ACHN (cell line): ENCODE measurements at regions not wholly inside any gene's neighbourhood (a gene's known extent, or its start where the extent isn't known, plus 50 kb on each side); places are given as distances from the start of the nearest gene placed in this dataset.
"Not testable (repeated sequence)": the region's sequence is repeated elsewhere in the genome, so short reads cannot be mapped to it uniquely, and the experiment has no call there.

Experiments
- DNase-seq: peaks from one replicate; pipeline ENCODE4 v3.0.0-alpha.2; 2015
- in situ Hi-C: cut with HindIII; loops from 2 replicates; pipeline ENCODE4 v1.10.0; 2017; ENCODE audit warnings: low sequenced_read_pairs, low pct_ligation_motif_present, low pct_unique_long_range_greater_than_20kb

- DNase-seq: no peak
- in situ Hi-C loops: no loop called here
Measured at GRCh38 chr17:49898366-49899190, 50.7 kb upstream of the TAC4 start.

DNA sequence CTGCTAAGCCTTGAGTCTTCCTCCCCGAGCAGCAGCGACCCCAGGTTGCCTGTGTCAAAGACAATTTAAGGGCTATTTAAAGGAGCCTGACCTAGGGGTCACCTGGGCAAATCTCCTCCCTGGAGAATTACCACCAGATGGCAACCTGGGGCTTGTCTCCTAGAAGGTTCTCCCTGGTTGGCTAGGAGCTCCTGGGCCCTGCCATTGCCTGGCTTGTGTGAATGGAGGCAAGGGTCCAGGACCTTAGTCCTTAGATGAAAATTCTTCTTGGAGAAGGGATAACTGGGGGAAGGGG, 51.3 kb upstream of the TAC4 start:
- DNase-seq: peak; percentile 26
- in situ Hi-C loops: no loop called here

DNA sequence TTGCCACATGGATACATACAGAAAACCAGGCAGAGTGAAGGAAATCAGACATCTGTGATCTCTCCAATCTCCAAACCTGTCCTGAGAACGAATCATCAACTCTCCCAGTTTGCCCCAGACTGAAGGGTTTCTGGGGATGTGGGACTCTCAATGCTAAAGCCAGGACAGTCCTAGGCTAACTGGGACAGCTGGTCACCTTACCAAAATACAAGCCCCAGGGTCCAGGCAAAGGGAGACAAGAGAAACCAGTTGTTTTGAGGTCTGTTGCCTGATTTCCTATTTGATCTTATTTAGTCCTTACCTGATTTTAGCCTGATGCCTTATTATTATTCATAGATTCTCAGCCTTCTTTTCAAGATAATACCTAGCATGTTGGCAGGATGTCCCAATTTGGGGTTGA, 51.7 kb upstream of the TAC4 start:
- in situ Hi-C loops: no loop called here
- no peak for DNase-seq

DNA sequence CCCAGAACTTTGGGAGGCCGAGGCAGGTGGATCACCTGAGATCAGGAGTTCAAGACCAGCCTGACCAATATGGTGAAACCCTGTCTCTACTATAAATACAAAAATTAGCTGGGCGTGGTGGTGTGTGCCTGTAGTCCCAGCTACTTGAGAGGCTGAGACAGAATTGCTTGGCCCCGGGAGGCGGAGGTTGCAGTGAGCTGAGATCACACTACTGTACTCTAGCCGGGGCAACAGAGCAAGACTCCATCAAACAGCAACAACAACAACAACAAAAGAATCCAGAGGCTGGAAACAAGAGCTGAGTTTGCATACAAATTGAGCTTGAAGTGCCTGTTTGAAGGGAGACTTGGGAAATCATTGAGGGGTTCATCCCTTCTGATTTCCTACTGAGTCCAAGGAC, 52.9 kb upstream of the TAC4 start:
- DNase-seq, in situ Hi-C loops: not testable (repeated sequence)

DNA sequence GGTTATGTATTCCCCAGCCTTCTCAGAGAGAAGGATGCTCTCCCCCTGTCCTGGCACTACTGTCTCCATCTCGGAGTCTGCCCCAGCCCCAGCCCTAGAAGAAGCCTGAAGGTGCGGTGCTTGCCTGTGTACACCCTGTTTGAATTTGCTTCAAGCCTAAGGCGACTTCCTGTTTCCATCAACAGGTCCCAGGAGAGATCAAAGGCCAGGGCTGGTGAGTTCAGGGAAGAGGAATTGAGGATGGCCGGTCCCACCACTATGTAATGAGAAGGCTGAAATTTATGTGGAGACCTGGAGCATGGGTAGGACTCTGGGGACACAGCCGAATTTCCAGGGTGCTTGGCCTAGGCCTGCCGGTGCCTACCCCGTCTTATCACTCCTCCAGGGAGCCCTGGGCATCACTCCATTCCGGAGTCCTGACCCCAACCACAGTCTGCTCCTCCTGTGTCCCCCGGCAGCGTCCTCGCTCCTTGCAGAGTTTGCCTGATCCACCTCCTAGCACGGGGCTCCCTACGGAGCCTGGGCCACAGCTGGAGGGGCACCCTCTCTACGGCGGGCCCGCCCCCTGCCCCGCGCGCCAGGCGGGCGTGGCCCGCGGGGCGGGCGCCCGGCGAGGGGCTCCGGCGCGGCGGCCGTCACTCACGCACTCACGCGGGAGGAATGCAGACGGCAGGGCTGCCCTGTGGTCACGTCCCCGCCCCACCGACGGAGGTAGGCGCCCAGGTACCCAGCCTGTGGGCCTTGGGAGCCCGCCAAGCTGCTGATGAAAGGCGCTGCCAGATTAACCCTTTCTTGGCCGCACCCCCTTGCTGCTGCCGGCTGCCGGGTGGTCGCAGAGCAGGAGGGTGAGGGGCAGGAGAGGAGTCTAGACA, 53.8 kb upstream of the TAC4 start:
- DNase-seq: no peak

DNA sequence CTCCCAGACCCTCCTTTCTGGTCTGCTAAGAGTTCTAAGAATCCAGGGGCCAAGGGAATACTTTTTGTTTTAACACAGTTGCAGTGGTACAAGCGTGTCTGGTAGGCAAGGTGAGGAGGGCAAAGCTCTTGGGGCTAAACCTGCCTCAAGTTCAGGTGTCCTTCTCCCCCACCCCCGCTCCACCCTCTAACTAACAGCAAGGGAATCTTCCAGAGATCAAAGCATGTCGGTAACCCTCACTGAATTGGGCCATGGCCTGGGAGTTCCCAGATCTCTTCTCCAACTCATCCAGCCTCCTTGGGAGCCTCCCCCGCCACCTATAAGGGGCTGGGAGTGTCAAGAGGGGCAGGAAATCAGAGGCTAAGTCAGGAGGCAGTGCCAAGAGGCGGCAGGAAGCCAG, 55.7 kb upstream of the TAC4 start:
- DNase-seq: no peak
- in situ Hi-C loops: no loop called here

More for the DNA sequence above, 53.8 kb upstream of the TAC4 start:
- in situ Hi-C loops: no loop called here

DNA sequence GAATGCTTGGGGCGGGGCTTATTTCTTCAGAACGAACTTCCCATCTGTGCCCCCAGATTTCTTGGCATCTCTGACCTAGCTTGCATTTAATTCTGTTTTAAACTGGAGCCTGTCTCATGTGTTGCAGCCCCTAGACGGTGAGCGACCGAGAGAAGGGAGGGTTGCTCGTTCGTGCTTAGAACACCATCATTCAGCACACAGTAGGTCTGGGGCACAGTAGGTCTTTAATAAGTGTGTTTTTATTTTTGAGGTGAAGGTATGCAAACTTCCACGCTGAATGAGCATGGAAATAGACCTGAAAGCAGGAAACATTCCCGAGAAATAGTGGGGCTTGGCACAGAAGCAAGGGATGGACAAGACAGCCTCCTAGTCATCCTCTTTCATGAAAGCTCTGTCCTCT, 57.0 kb upstream of the TAC4 start:
- in situ Hi-C loops: no loop called here
- no peak for DNase-seq

GRCh38 chr17:49906531-49907136, 58.8 kb upstream of the TAC4 start:
- in situ Hi-C loops: no loop called here
- DNase-seq: no peak

DNA sequence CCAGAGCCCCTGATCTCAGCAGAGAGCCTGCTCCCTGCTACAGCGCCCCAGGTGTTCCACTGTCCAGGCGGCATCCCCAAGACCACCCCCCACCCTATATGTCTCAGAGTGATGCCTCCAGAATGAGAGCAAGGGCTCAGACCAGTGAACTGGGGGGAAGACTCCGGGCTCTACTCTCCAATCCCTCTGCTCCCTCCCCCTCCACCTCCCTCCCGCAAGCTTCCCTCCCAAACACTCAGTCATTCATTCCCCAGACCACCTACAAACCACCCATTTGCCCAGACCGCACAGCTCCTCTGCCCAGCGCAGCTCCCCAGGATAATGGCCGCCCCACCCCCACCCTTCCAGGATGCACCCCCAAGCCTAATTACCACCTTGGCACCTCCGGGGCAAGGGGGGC, 59.4 kb upstream of the TAC4 start:
- no peak for DNase-seq
- in situ Hi-C loops: no loop called here

GRCh38 chr17:49908782-49909714, 59.9 kb upstream of the DLX4 start:
- no peak for DNase-seq
- in situ Hi-C loops: no loop called here

- DNase-seq: peak; percentile 21
Measured at GRCh38 chr17:49910094-49910857, 58.7 kb upstream of the DLX4 start.

DNA sequence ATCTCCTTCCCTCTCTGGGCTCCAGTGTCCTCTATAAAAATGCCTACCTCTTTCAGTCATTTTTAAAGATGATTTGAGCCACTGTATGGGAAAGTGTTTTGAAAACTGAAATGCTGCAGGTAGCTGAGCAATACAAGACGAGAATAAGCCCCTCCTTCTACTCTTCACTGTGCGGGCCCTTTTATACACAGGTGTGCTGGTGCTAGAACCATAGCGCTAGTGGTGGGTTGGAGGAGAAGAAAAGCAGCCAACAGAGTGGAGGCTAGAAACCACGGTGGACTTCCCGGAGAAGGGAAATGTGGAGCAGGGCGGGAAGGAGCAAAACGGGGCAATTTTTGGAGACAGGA, 58.2 kb upstream of the DLX4 start:
- in situ Hi-C loops: no loop called here
- no peak for DNase-seq

More at GRCh38 chr17:49910094-49910857, 58.7 kb upstream of the DLX4 start:
- in situ Hi-C loops: no loop called here

DNA sequence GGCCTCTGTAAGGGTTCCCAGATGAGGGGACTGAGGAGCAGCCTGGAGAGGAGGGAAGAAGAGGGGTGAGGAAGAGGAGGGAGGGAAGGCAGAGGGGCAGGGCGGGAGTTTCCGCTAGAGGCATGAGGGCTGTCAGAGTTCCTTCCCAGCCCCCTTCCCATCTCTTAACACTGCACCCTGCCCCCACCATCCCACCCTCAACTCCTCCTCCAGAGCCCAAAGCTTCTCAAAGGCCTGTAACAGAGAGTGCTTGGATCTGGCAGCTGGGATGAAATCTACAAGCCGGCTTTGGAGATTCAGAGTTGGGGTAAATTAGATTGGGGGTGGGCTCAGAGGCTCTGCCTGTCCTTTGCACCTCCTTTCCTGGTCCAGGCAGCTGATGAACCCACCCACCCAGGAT, 57.3 kb upstream of the DLX4 start:
- no peak for DNase-seq
- in situ Hi-C loops: no loop called here

- in situ Hi-C loops: no loop called here
- DNase-seq: peak; percentile 61
Measured at GRCh38 chr17:49913226-49914095, 55.5 kb upstream of the DLX4 start.

GRCh38 chr17:49914096-49914490, 54.9 kb upstream of the DLX4 start:
- no peak for DNase-seq
- in situ Hi-C loops: no loop called here

DNA sequence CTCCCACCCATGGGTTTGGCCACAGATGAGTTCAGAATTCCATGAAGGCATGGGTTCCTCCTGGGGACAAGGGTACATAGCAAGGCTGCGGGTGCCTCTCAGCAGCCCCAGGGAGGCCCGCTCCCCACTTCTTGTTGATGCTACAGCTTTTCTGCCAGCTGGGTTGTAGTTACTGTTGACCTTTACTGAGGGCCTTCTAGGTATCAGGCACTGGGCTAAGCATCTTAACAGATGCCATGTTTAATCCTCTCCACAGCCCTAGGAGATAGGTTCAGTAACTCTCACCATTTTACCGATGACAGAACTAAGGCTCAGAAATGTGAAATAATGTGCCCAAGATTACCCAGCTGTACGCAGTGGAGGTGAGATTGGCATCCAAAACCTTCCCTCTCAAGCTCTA, 54.3 kb upstream of the DLX4 start:
- in situ Hi-C loops: no loop called here
- DNase-seq: no peak

GRCh38 chr17:49915260-49915659, 53.7 kb upstream of the DLX4 start:
- in situ Hi-C loops: no loop called here
- no peak for DNase-seq
